ENCODE measurements at regions not wholly inside any gene's neighbourhood (a gene's known extent, or its start where the extent isn't known, plus 50 kb on each side); places are given as distances from the start of the nearest gene placed in this dataset.

GRCh38 chr1:238981317-238981933 is 404.9 kb upstream of the CHRM3 start:
- TF ChIP-seq CTCF (IDR thresholded peaks at IDR 0.05; ENCODE audit: borderline replicate concordance, extremely low read depth, low read length, poor library complexity, severe bottlenecking) (no peak), EZH2 (IDR thresholded peaks at IDR 0.05; ENCODE audit: borderline replicate concordance, low read depth, low read length, severe bottlenecking) (no peak)

Measured in DND-41 (cell line).